ENCODE measurements at regions not wholly inside any gene's neighbourhood (a gene's known extent, or its start where the extent isn't known, plus 50 kb on each side); places are given as distances from the start of the nearest gene placed in this dataset.

DNA sequence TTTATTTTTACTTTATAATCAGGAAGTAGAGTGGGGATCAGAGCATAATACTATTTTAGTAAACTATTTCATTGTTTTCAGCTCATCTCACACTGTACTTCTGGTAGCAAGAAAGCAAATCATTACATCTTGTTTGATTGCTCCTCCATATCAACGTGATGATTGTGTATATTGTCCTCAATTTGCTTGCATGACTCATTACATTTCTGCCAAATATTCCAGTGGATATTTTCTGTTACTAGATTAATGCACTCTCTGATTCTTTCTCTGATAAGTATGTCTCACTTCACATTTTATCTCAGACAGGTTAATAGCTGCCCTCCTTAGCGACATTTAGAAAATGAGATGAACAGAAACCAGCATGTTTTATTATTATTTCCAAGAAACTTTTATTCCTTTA is 1145.3 kb downstream of the OTOL1 start:
- no peaks in the 10 kb centered on the region for H3K27me3 ChIP-seq (ENCODE audit: low read depth)
- intact Hi-C loops (cut with micrococcal nuclease) = no loop called here
- H3K27ac ChIP-seq (replicated peaks) = no peak overlapping the region
- peaks cover 20% of the 10 kb centered on the region for H3K9me3 ChIP-seq (replicated peaks)
- no peak overlapping the region for H3K4me3 ChIP-seq
- no peaks in the 10 kb centered on the region for H3K4me1 ChIP-seq
- TF ChIP-seq, protein P1, sequence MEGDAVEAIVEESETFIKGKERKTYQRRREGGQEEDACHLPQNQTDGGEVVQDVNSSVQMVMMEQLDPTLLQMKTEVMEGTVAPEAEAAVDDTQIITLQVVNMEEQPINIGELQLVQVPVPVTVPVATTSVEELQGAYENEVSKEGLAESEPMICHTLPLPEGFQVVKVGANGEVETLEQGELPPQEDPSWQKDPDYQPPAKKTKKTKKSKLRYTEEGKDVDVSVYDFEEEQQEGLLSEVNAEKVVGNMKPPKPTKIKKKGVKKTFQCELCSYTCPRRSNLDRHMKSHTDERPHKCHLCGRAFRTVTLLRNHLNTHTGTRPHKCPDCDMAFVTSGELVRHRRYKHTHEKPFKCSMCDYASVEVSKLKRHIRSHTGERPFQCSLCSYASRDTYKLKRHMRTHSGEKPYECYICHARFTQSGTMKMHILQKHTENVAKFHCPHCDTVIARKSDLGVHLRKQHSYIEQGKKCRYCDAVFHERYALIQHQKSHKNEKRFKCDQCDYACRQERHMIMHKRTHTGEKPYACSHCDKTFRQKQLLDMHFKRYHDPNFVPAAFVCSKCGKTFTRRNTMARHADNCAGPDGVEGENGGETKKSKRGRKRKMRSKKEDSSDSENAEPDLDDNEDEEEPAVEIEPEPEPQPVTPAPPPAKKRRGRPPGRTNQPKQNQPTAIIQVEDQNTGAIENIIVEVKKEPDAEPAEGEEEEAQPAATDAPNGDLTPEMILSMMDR (IDR thresholded peaks at IDR 0.05; ENCODE audit: borderline replicate concordance) = no peak
- no peaks in the 10 kb centered on the region for H3K36me3 ChIP-seq
- DNase-seq = no peak

DNA sequence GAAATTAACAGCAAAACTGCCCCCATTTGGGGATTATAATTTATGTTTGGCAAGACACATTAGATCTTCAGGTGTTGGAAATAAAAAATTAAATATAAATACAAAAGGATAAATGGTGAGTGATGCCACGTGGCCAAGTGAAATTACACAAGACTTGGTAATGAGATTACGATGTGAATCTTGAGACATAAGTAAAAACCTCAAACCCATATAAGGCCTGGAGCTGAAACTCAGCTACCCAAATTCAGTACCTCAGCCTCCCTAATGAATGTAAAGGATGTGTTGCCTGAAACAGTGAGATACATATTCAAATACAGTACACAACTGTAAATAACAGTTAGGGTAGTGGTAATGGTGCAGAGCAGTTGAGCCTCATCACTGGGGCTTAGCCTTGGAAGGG is 1146.6 kb downstream of the OTOL1 start:
- TF ChIP-seq, protein P1 (IDR thresholded peaks at IDR 0.05; ENCODE audit: borderline replicate concordance) = no peak
- Histone ChIP-seq H3K27ac (replicated peaks) (no peak overlapping the region), H3K27me3 (ENCODE audit: low read depth) (no peaks in the 10 kb centered on the region), H3K36me3 (no peaks in the 10 kb centered on the region), H3K4me1 (no peaks in the 10 kb centered on the region), H3K9me3 (replicated peaks) (peaks cover 20% of the 10 kb centered on the region), H3K4me3 (no peak overlapping the region)
- no peak for DNase-seq
- intact Hi-C loops (cut with micrococcal nuclease) = no loop called here

DNA sequence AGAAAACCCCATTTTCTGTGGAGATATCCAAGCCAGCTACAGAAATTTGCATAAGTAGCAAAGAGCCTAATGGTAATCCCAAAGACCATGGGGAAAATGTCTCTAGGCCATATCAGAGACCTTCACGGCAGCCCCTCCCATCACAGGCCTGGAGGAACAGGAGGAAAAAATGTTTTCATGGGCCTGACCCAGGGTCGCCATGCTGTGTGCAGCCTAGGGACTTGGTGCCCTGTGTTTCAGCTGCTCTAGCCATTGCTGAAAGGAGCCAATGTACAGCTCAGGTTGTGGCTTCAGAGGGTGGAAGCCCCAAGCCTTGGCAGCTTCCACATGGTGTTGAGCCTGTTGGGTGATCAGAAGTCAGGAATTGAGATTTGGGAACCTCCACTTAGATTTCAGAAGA is 1150.7 kb downstream of the OTOL1 start:
- Histone ChIP-seq H3K9me3 (replicated peaks) (peaks cover 16% of the 10 kb centered on the region), H3K36me3 (no peaks in the 10 kb centered on the region), H3K27ac (replicated peaks) (no peak overlapping the region), H3K27me3 (ENCODE audit: low read depth) (no peaks in the 10 kb centered on the region), H3K4me1 (no peaks in the 10 kb centered on the region), H3K4me3 (no peak overlapping the region)
- intact Hi-C loops (cut with micrococcal nuclease) = no loop called here
- TF ChIP-seq, protein P1 (IDR thresholded peaks at IDR 0.05; ENCODE audit: borderline replicate concordance) = no peak
- DNase-seq = no peak

DNA sequence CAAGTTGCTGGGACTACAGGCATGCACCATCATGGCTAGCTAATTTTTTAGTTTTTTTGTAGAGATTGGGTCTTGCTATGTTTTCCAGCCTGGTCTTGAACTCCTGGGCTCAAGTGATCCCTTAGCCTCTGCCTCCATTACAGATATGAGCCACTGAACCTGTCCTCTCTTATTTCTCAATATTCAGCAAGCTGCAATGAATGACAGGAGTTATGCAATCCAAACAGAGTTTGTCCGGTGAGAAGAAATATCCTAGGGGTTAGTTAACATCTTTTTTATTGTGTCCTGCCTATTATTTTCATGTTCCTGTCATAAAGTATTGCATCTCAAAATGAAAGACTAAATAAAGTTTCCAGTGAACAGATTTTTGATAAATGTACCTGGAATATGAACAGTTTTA is 1161.4 kb downstream of the OTOL1 start:
- DNase-seq = no peak
- Histone ChIP-seq H3K27ac (replicated peaks) (no peak overlapping the region), H3K4me1 (no peaks in the 10 kb centered on the region), H3K4me3 (no peak overlapping the region), H3K36me3 (no peaks in the 10 kb centered on the region), H3K27me3 (ENCODE audit: low read depth) (no peaks in the 10 kb centered on the region), H3K9me3 (replicated peaks) (no peaks in the 10 kb centered on the region)
- intact Hi-C loops (cut with micrococcal nuclease) = no loop called here
- TF ChIP-seq, protein P1 (IDR thresholded peaks at IDR 0.05; ENCODE audit: borderline replicate concordance) = no peak

DNA sequence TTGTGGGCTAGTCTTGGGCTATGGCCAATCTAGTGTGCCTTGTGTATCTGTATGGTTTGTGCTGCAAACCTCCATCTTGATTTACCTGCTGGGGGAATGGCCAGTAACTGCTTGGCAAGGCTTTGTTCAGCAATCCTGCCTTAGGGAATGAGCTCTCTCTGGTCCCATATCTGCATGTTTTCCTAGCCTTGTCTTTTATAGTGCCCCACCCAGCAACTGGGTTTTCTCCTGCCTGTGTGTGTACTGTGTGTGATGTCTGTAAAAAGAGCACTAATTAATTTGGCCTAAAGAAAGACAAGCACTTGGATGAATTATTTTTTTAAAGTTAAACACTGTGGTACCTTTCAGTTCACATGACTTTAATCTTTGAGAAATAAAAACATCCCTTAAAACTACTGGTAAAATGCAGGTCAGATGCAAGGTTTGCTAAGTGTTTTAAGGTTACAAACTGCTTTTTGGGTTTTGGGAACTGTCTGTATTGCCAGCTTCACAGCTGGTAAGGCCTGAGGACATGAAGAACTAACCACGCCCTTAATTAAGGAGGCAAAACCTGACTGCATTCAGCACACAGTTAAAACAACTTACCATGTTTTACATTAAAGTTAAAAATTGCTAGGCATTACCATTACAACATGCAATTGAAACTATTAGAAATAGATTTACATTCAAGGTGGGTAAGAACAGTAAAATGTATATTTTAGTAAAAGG is 1169.2 kb downstream of the OTOL1 start:
- H3K27me3 ChIP-seq (ENCODE audit: low read depth) = no peaks in the 10 kb centered on the region
- H3K9me3 ChIP-seq (replicated peaks) = no peaks in the 10 kb centered on the region
- H3K27ac ChIP-seq (replicated peaks) = no peak overlapping the region
- no peaks in the 10 kb centered on the region for H3K4me1 ChIP-seq
- TF ChIP-seq, protein P1 (IDR thresholded peaks at IDR 0.05; ENCODE audit: borderline replicate concordance) = no peak
- H3K36me3 ChIP-seq = no peaks in the 10 kb centered on the region
- intact Hi-C loops (cut with micrococcal nuclease) = no loop called here
- DNase-seq = no peak
- no peak overlapping the region for H3K4me3 ChIP-seq
